GF-D8 (cell line): ENCODE measurements at regions not wholly inside any gene's neighbourhood (a gene's known extent, or its start where the extent isn't known, plus 50 kb on each side); places are given as distances from the start of the nearest gene placed in this dataset.
"Not testable (repeated sequence)": the region's sequence is repeated elsewhere in the genome, so short reads cannot be mapped to it uniquely, and the experiment has no call there.

ENCODE experiments used
- DNase-seq: peaks from one replicate; lab custom pipeline; 2025; lab: John Stamatoyannopoulos, UW

- no peak for DNase-seq
Observed at GRCh38 chr5:98499892-98500291, 273.6 kb upstream of the RGMB start.

GRCh38 chr5:98500811-98501210 lies 272.7 kb upstream of the RGMB start:
- DNase-seq, result no peak

GRCh38 chr5:98503616-98504015 lies 269.8 kb upstream of the RGMB start:
- DNase-seq, result no peak

GRCh38 chr5:98504505-98504904 lies 269.0 kb upstream of the RGMB start:
- DNase-seq, result no peak

- DNase-seq, result no peak
Observed at GRCh38 chr5:98510143-98510985, 263.1 kb upstream of the RGMB start.

- DNase-seq, result no peak
Observed at GRCh38 chr5:98513380-98513779, 260.1 kb upstream of the RGMB start.

- DNase-seq, result no peak
Observed at GRCh38 chr5:98514215-98514614, 259.2 kb upstream of the RGMB start.

GRCh38 chr5:98516701-98517100 lies 256.8 kb upstream of the RGMB start:
- DNase-seq, result no peak

GRCh38 chr5:98517560-98518366 lies 255.7 kb upstream of the RGMB start:
- DNase-seq, result no peak

- no peak for DNase-seq
Observed at GRCh38 chr5:98518754-98519153, 254.7 kb upstream of the RGMB start.

- no peak for DNase-seq
Observed at GRCh38 chr5:98519571-98519970, 253.9 kb upstream of the RGMB start.

- no peak for DNase-seq
Observed at GRCh38 chr5:98521821-98522220, 251.6 kb upstream of the RGMB start.

GRCh38 chr5:98524773-98525172 lies 248.7 kb upstream of the RGMB start:
- no peak for DNase-seq

- DNase-seq, result no peak
Observed at GRCh38 chr5:98527846-98528245, 245.6 kb upstream of the RGMB start.

- no peak for DNase-seq
Observed at GRCh38 chr5:98529321-98529720, 244.1 kb upstream of the RGMB start.

GRCh38 chr5:98530224-98530623 lies 243.2 kb upstream of the RGMB start:
- no peak for DNase-seq

GRCh38 chr5:98535901-98536300 lies 237.6 kb upstream of the RGMB start:
- DNase-seq, result no peak

GRCh38 chr5:98540056-98540455 lies 233.4 kb upstream of the RGMB start:
- no peak for DNase-seq

- DNase-seq, result no peak
Observed at GRCh38 chr5:98541641-98542040, 231.8 kb upstream of the RGMB start.

- DNase-seq, result no peak
Observed at GRCh38 chr5:98543490-98543889, 230.0 kb upstream of the RGMB start.

- not testable (repeated sequence) for DNase-seq
Observed at GRCh38 chr5:98546924-98547323, 226.5 kb upstream of the RGMB start.

GRCh38 chr5:98556712-98557111 lies 216.8 kb upstream of the RGMB start:
- DNase-seq, result no peak

GRCh38 chr5:98557916-98558315 lies 215.5 kb upstream of the RGMB start:
- DNase-seq, result no peak
